Neural progenitor cell (in vitro differentiated cells): ENCODE measurements at regions not wholly inside any gene's neighbourhood (a gene's known extent, or its start where the extent isn't known, plus 50 kb on each side); places are given as distances from the start of the nearest gene placed in this dataset.
A peak's percentile ranks its signal among the peaks of the same experiment; 100 is the strongest.

Experiments
- DNase-seq: peaks from one replicate; pipeline ENCODE4 v3.0.0-alpha.2; 2016; ENCODE audit warnings: low spot score
- H2AFZ ChIP-seq: fragments of 200-600 bp; sonication (generic); replicated peaks from 2 replicates; pipeline ENCODE4 v1.6.1; 2016; ENCODE audit warnings: antibody characterized with exemption
- H3F3A ChIP-seq: fragments of 200-600 bp; sonication (generic); 2 replicates; pipeline ENCODE4 v1.6.1; 2016; ENCODE audit warnings: antibody characterized with exemption, low read depth
- H3K27ac ChIP-seq: fragments of 200-600 bp; sonication (generic); 2 replicates; pipeline ENCODE4 v1.5.1; 2016; ENCODE audit warnings: mild to moderate bottlenecking
- H3K27me3 ChIP-seq: fragments of 200-600 bp; sonication (generic); 2 replicates; pipeline ENCODE4 v1.6.1; 2016; ENCODE audit warnings: mild to moderate bottlenecking, moderate library complexity
- H3K36me3 ChIP-seq: fragments of 200-600 bp; sonication (generic); 2 replicates; pipeline ENCODE4 v1.5.1; 2016
- H3K4me1 ChIP-seq: fragments of 200-600 bp; sonication (generic); 2 replicates; pipeline ENCODE4 v1.6.1; 2016; ENCODE audit warnings: mixed run types
- H3K4me2 ChIP-seq: fragments of 200-600 bp; sonication (generic); 2 replicates; pipeline ENCODE4 v1.6.1; 2016
- H3K4me3 ChIP-seq: fragments of 200-600 bp; sonication (generic); 2 replicates; pipeline ENCODE4 v1.5.1; 2016
- H3K79me2 ChIP-seq: fragments of 200-600 bp; sonication (generic); 2 replicates; pipeline ENCODE4 v1.6.1; 2016; ENCODE audit warnings: low read depth
- H3K9ac ChIP-seq: fragments of 200-600 bp; sonication (generic); 2 replicates; pipeline ENCODE4 v1.6.1; 2016
- H3K9me3 ChIP-seq: fragments of 200-600 bp; sonication (generic); 2 replicates; pipeline ENCODE4 v1.5.1; 2016; ENCODE audit warnings: low read depth
- H4K20me1 ChIP-seq: fragments of 200-600 bp; sonication (generic); 2 replicates; pipeline ENCODE4 v1.6.1; 2016; ENCODE audit warnings: low read depth
- H3K27ac Mint-ChIP-seq: 3 replicates; pipeline ENCODE4 v1.8.0; 2021; ENCODE audit warnings: mixed read lengths
- H3K27me3 Mint-ChIP-seq: 2 replicates; pipeline ENCODE4 v1.8.0; 2022; ENCODE audit warnings: low read depth, mild to moderate bottlenecking, inconsistent platforms, moderate library complexity, mixed read lengths; ENCODE audit not compliant: insufficient read depth
- H3K36me3 Mint-ChIP-seq: 3 replicates; pipeline ENCODE4 v1.8.0; 2021; ENCODE audit warnings: mixed read lengths
- H3K4me1 Mint-ChIP-seq: 3 replicates; pipeline ENCODE4 v1.8.0; 2021; ENCODE audit warnings: mixed read lengths
- H3K4me3 Mint-ChIP-seq: 3 replicates; pipeline ENCODE4 v1.8.0; 2021; ENCODE audit warnings: mild to moderate bottlenecking, moderate library complexity, mixed read lengths
- H3K9me3 Mint-ChIP-seq: 3 replicates; pipeline ENCODE4 v1.8.0; 2020; ENCODE audit warnings: mixed read lengths
- EZH2 ChIP-seq: fragments of 200-600 bp; sonication (generic); IDR thresholded peaks from 2 replicates; pipeline ENCODE4 v1.6.1; 2017; ENCODE audit warnings: antibody characterized with exemption, mild to moderate bottlenecking, moderate library complexity
- EZH2phosphoT487 ChIP-seq: fragments of 200-600 bp; sonication (generic); IDR thresholded peaks from 2 replicates; pipeline ENCODE4 v1.6.1; 2017; ENCODE audit warnings: antibody characterized with exemption
- TF ChIP-seq, protein P1 (sequence below): fragments of 200-600 bp; sonication (generic); IDR thresholded peaks from 2 replicates; pipeline ENCODE4 v1.5.1; 2017; ENCODE audit warnings: antibody characterized with exemption, mild to moderate bottlenecking

DNA sequence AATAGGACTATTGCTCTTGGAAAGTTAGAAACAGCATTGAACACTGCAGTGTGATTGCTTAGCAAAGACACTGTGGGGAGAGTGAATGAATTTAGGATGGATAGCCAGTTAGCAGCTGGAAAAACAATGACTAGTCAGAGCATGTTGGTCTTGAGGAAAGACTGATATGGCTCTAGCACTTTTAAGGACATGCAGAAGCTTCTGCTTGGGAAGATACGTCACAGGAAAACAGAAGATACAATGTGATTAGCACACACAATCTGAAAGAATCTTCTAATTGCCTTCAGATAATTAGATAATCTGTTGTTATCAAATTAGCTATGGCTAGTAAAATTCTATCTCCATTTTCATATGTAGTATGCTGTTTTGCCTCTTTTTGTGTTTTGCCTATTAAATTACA is 530.7 kb upstream of the CHORDC1 start:
- H3K27ac Mint-ChIP-seq = no peak overlapping the region
- peak overlapping the region; percentile 35 for H2AFZ ChIP-seq
- TF ChIP-seq EZH2phosphoT487 (no peak), EZH2 (no peak)
- TF ChIP-seq, protein P1, sequence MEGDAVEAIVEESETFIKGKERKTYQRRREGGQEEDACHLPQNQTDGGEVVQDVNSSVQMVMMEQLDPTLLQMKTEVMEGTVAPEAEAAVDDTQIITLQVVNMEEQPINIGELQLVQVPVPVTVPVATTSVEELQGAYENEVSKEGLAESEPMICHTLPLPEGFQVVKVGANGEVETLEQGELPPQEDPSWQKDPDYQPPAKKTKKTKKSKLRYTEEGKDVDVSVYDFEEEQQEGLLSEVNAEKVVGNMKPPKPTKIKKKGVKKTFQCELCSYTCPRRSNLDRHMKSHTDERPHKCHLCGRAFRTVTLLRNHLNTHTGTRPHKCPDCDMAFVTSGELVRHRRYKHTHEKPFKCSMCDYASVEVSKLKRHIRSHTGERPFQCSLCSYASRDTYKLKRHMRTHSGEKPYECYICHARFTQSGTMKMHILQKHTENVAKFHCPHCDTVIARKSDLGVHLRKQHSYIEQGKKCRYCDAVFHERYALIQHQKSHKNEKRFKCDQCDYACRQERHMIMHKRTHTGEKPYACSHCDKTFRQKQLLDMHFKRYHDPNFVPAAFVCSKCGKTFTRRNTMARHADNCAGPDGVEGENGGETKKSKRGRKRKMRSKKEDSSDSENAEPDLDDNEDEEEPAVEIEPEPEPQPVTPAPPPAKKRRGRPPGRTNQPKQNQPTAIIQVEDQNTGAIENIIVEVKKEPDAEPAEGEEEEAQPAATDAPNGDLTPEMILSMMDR = no peak
- H3K4me3 Mint-ChIP-seq = no peak overlapping the region
- H3K4me1 Mint-ChIP-seq = no peaks in the 10 kb centered on the region
- no peaks in the 10 kb centered on the region for H3K27me3 Mint-ChIP-seq
- no peaks in the 10 kb centered on the region for H4K20me1 ChIP-seq
- H3K4me2 ChIP-seq = no peak overlapping the region
- H3F3A ChIP-seq = no peaks in the 10 kb centered on the region
- H3K36me3 Mint-ChIP-seq = no peaks in the 10 kb centered on the region
- H3K36me3 ChIP-seq = no peaks in the 10 kb centered on the region
- H3K27ac ChIP-seq = no peak overlapping the region
- H3K9me3 ChIP-seq = no peaks in the 10 kb centered on the region
- no peaks in the 10 kb centered on the region for H3K4me1 ChIP-seq
- H3K9ac ChIP-seq = no peak overlapping the region
- H3K27me3 ChIP-seq = no peaks in the 10 kb centered on the region
- no peak overlapping the region for H3K4me3 ChIP-seq
- no peaks in the 10 kb centered on the region for H3K9me3 Mint-ChIP-seq
- H3K79me2 ChIP-seq = no peaks in the 10 kb centered on the region
- DNase-seq = no peak

- Histone ChIP-seq H3K4me3 (no peak overlapping the region), H3K9ac (no peak overlapping the region), H3K4me2 (no peak overlapping the region), H3K9me3 (no peaks in the 10 kb centered on the region), H3K27me3 (no peaks in the 10 kb centered on the region), H2AFZ (no peak overlapping the region), H3K4me1 (no peaks in the 10 kb centered on the region), H3K36me3 (no peaks in the 10 kb centered on the region), H4K20me1 (no peaks in the 10 kb centered on the region), H3F3A (no peaks in the 10 kb centered on the region), H3K79me2 (no peaks in the 10 kb centered on the region), H3K27ac (no peak overlapping the region)
- peaks cover 22% of the 10 kb centered on the region for H3K9me3 Mint-ChIP-seq
- H3K4me3 Mint-ChIP-seq = no peak overlapping the region
- no peaks in the 10 kb centered on the region for H3K36me3 Mint-ChIP-seq
- no peak overlapping the region for H3K27ac Mint-ChIP-seq
- H3K4me1 Mint-ChIP-seq = no peaks in the 10 kb centered on the region
- H3K27me3 Mint-ChIP-seq = no peaks in the 10 kb centered on the region
- TF ChIP-seq, protein P1 = no peak
- TF ChIP-seq EZH2phosphoT487 = no peak
- TF ChIP-seq EZH2 = no peak
- DNase-seq = no peak
Measured at GRCh38 chr11:90747057-90747456, 524.2 kb upstream of the CHORDC1 start.

- Histone ChIP-seq H3K4me3 (no peak overlapping the region), H3K4me2 (no peak overlapping the region), H4K20me1 (no peaks in the 10 kb centered on the region), H2AFZ (no peak overlapping the region), H3F3A (no peaks in the 10 kb centered on the region), H3K27ac (no peak overlapping the region), H3K9ac (no peak overlapping the region), H3K27me3 (no peaks in the 10 kb centered on the region), H3K36me3 (no peaks in the 10 kb centered on the region), H3K79me2 (no peaks in the 10 kb centered on the region), H3K4me1 (no peaks in the 10 kb centered on the region), H3K9me3 (no peaks in the 10 kb centered on the region)
- Mint-ChIP-seq H3K36me3 (no peaks in the 10 kb centered on the region), H3K27ac (no peak overlapping the region), H3K27me3 (no peaks in the 10 kb centered on the region), H3K4me1 (no peaks in the 10 kb centered on the region), H3K9me3 (peaks cover 22% of the 10 kb centered on the region), H3K4me3 (no peak overlapping the region)
- no peak for DNase-seq
- TF ChIP-seq EZH2phosphoT487 (no peak), EZH2 (no peak)
- TF ChIP-seq, protein P1 = no peak
Measured at GRCh38 chr11:90744169-90744568, 521.3 kb upstream of the CHORDC1 start.

DNA sequence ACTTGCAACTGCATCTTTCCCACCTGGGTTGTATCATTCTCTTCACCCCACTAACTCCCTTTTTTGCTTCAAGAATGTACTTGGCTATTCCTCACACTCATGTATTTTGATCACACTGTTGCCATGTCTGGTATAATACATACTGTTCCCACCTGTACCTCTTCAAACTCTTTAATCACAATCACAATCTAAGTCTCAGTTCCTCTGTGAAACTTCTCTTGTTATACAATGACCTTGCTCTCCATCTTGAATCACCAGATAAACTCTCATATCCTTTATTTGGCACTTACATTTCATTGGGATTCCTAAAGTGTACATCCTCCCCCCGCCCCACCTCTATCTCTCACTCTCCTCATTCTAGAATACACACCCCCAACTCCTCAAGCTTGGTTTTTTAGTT is 516.0 kb upstream of the CHORDC1 start:
- Histone ChIP-seq H3K27me3 (no peaks in the 10 kb centered on the region), H3K36me3 (no peaks in the 10 kb centered on the region), H3K79me2 (no peaks in the 10 kb centered on the region), H4K20me1 (no peaks in the 10 kb centered on the region), H3K4me1 (peaks cover 8% of the 10 kb centered on the region), H3K9ac (no peak overlapping the region), H3F3A (no peaks in the 10 kb centered on the region), H2AFZ (no peak overlapping the region), H3K4me2 (no peak overlapping the region), H3K27ac (no peak overlapping the region), H3K4me3 (no peak overlapping the region), H3K9me3 (no peaks in the 10 kb centered on the region)
- H3K4me3 Mint-ChIP-seq = no peak overlapping the region
- peaks cover 1% of the 10 kb centered on the region for H3K9me3 Mint-ChIP-seq
- no peaks in the 10 kb centered on the region for H3K27me3 Mint-ChIP-seq
- no peak for TF ChIP-seq EZH2
- H3K27ac Mint-ChIP-seq = no peak overlapping the region
- H3K36me3 Mint-ChIP-seq = no peaks in the 10 kb centered on the region
- peaks cover 12% of the 10 kb centered on the region for H3K4me1 Mint-ChIP-seq
- DNase-seq = no peak
